OCI-LY7 (cell line): ENCODE measurements at regions not wholly inside any gene's neighbourhood (a gene's known extent, or its start where the extent isn't known, plus 50 kb on each side); places are given as distances from the start of the nearest gene placed in this dataset.
A peak's percentile ranks its signal among the peaks of the same experiment; 100 is the strongest.

Source experiments
- BruUV-seq: library from RNA; stranded (reverse); fragments of 400-500 nt; replicated peaks from 2 replicates; lab custom pipeline; 2021; lab: Mats Ljungman, UMichigan
- CTCF ChIA-PET: fragments of 300-600 bp; sonication (Branson Sonifier 250); formaldehyde crosslinking; loops from one replicate; lab custom pipeline; 2022; ENCODE audit warnings: antibody characterized with exemption; ENCODE audit not compliant: unreplicated experiment; lab: Charles Lee
- POLR2A ChIA-PET: fragments of 300-600 bp; sonication (Branson Sonifier 250); formaldehyde crosslinking; loops from one replicate; lab custom pipeline; 2022; ENCODE audit warnings: antibody characterized with exemption; lab: Charles Lee
- DNase-seq: peaks from one replicate; pipeline ENCODE4 v3.0.0-alpha.2; 2015; ENCODE audit warnings: low spot score
- H2AFZ ChIP-seq: fragments of 200-600 bp; sonication (generic), shearing (Covaris generic); 2 replicates; pipeline ENCODE4 v1.6.1; 2014; ENCODE audit warnings: mild to moderate bottlenecking, antibody characterized with exemption, low read length, moderate library complexity
- H3K27ac ChIP-seq: fragments of 200-600 bp; sonication (generic); 2 replicates; pipeline ENCODE4 v1.5.1; 2014; ENCODE audit warnings: mixed run types, low read depth, mild to moderate bottlenecking, moderate library complexity, low read length, inconsistent platforms; ENCODE audit not compliant: poor library complexity, severe bottlenecking
- H3K36me3 ChIP-seq: fragments of 200-600 bp; sonication (generic); 2 replicates; pipeline ENCODE4 v1.6.1; 2014; ENCODE audit warnings: mild to moderate bottlenecking, antibody characterized with exemption, low read length, moderate library complexity, mixed read lengths; ENCODE audit not compliant: insufficient read depth
- H3K4me1 ChIP-seq: fragments of 200-600 bp; sonication (generic); 2 replicates; pipeline ENCODE4 v1.5.1; 2014; ENCODE audit warnings: mild to moderate bottlenecking, low read length; ENCODE audit not compliant: insufficient read depth, poor library complexity, severe bottlenecking
- H3K4me2 ChIP-seq: fragments of 200-600 bp; sonication (generic); 2 replicates; pipeline ENCODE4 v1.6.1; 2014; ENCODE audit warnings: mild to moderate bottlenecking, low read length
- H3K4me3 ChIP-seq: fragments of 200-600 bp; sonication (generic); 2 replicates; pipeline ENCODE4 v1.5.1; 2014; ENCODE audit warnings: mild to moderate bottlenecking, low read depth, low read length; ENCODE audit not compliant: poor library complexity, severe bottlenecking
- H3K79me2 ChIP-seq: fragments of 200-600 bp; sonication (generic); 2 replicates; pipeline ENCODE4 v1.6.1; 2016; ENCODE audit warnings: low read depth, mild to moderate bottlenecking, low read length, moderate library complexity, mixed read lengths; ENCODE audit not compliant: insufficient read depth
- H3K9me2 ChIP-seq: fragments of 200-600 bp; sonication (generic); 2 replicates; pipeline ENCODE4 v1.6.1; 2016; ENCODE audit warnings: mild to moderate bottlenecking, low read length, mixed read lengths; ENCODE audit not compliant: insufficient read depth
- H3K9me3 ChIP-seq: fragments of 200-600 bp; sonication (generic); 2 replicates; pipeline ENCODE4 v1.6.1; 2014; ENCODE audit warnings: mild to moderate bottlenecking, mixed run types, low read length, mixed read lengths
- H4K20me1 ChIP-seq: fragments of 200-600 bp; sonication (generic); 2 replicates; pipeline ENCODE4 v1.6.1; 2014; ENCODE audit warnings: mild to moderate bottlenecking, antibody characterized with exemption, low read length, moderate library complexity, mixed read lengths; ENCODE audit not compliant: insufficient read depth
- CTCF ChIP-seq: fragments of 200-600 bp; sonication (generic); conservative IDR thresholded peaks from 2 replicates; pipeline ENCODE4 v1.5.1; 2014; ENCODE audit warnings: mild to moderate bottlenecking, antibody characterized with exemption, low read length, moderate library complexity, mixed read lengths
- EZH2phosphoT487 ChIP-seq: fragments of 200-600 bp; sonication (generic); IDR thresholded peaks from 2 replicates; pipeline ENCODE4 v1.6.1; 2018; ENCODE audit warnings: low read depth, borderline replicate concordance, mild to moderate bottlenecking, mixed run types, antibody characterized with exemption, low read length, moderate library complexity, mixed read lengths
- intact Hi-C: fragments of 100-400 bp; cut with micrococcal nuclease; formaldehyde crosslinking; loops from one replicate; pipeline ENCODE4 v1.10.0; 2022; ENCODE audit not compliant: unreplicated experiment

DNA sequence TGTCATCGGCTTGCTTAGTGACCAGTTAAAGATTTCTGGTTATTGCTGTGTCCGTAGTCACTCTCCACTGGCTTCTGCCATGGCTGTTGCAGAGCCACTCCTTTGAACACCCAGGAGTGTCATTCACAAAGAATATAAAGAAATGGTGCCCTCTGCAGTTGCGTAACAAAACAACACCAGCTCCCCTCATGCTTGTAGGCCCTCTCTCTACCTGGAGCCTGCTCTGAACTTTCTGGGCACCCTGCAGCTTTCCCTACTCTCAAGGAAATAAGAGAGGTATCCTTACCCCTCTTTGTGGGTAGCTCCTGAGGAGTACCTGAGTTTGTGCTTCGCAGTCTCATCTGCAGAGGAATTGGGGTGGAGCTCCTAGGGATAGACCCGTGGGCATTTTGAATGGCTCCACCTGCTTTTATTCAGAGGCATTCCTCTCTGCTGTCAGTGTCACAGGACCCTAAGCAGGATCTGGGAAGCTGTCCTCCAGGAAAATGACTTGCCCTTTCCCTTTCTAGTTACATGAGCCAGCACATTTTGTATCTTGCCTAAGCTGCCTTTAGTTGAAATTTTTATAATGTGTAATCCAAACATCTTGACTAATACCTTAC, 97.2 kb upstream of the TMEM260 start:
- Histone ChIP-seq H3K9me3 (no peaks in the 10 kb centered on the region), H3K27ac (no peak overlapping the region), H3K9me2 (no peaks in the 10 kb centered on the region), H4K20me1 (no peaks in the 10 kb centered on the region; the same call in 1 of the 2 replicates), H3K4me3 (no peak overlapping the region), H2AFZ (no peak overlapping the region), H3K4me2 (no peak overlapping the region), H3K79me2 (no peaks in the 10 kb centered on the region), H3K4me1 (no peaks in the 10 kb centered on the region), H3K36me3 (no peaks in the 10 kb centered on the region)
- BruUV-seq = no TSS peak
- CTCF ChIA-PET = no interaction called here
- intact Hi-C loops = no loop called here
- DNase-seq = no peak
- POLR2A ChIA-PET = no interaction called here
- no peak for TF ChIP-seq EZH2phosphoT487
- TF ChIP-seq CTCF = peak; percentile 41

- Histone ChIP-seq H3K79me2 (no peaks in the 10 kb centered on the region), H3K4me1 (no peaks in the 10 kb centered on the region), H4K20me1 (no peaks in the 10 kb centered on the region; the same call in 1 of the 2 replicates), H2AFZ (no peak overlapping the region), H3K36me3 (no peaks in the 10 kb centered on the region), H3K9me3 (no peaks in the 10 kb centered on the region), H3K27ac (no peak overlapping the region), H3K9me2 (no peaks in the 10 kb centered on the region), H3K4me2 (no peak overlapping the region), H3K4me3 (no peak overlapping the region)
- TF ChIP-seq EZH2phosphoT487 (no peak), CTCF (peak; percentile 69)
- no peak for DNase-seq
- POLR2A ChIA-PET = no interaction called here
- BruUV-seq = no TSS peak
- intact Hi-C loops = no loop called here
- CTCF ChIA-PET = interaction anchor here (0.5 to 0.6 kb wide), 2 partner anchors 14 to 836 kb away, joined by 3 read pairs; no protein-coding TSS in a partner anchor
Measured at GRCh38 chr14:56487090-56487667, 92.4 kb upstream of the TMEM260 start.

DNA sequence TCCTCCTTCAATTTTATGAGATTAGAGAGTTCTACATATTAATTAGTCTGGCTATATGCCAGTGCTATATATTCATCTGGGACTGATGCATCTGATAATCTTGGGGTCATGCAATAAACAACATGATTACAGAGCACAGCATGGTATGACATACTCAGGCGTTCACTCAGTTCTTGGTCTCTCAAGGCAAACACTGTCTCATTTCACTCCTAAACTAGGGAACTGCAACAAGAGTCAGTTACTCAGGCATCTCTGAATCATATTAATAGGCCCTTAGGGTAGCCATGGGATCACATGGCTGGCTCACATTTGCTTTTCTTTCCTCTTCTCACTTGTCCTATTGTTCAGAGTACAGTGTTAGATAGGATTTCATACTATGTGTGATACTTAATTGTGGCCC, 91.8 kb upstream of the TMEM260 start:
- no peaks in the 10 kb centered on the region for H3K9me3 ChIP-seq
- no peak overlapping the region for H3K4me3 ChIP-seq
- CTCF ChIA-PET = interaction anchor here (0.6 kb wide), 1 partner anchor 15 kb away, joined by 3 read pairs; no protein-coding TSS in a partner anchor
- H3K79me2 ChIP-seq = no peaks in the 10 kb centered on the region
- no peaks in the 10 kb centered on the region for H3K9me2 ChIP-seq
- H3K27ac ChIP-seq = no peak overlapping the region
- POLR2A ChIA-PET = no interaction called here
- H3K4me1 ChIP-seq = no peaks in the 10 kb centered on the region
- H3K36me3 ChIP-seq = no peaks in the 10 kb centered on the region
- no peak for DNase-seq
- H3K4me2 ChIP-seq = no peak overlapping the region
- TF ChIP-seq EZH2phosphoT487 = no peak
- no peak for TF ChIP-seq CTCF
- no peaks in the 10 kb centered on the region; the same call in 1 of the 2 replicates for H4K20me1 ChIP-seq
- H2AFZ ChIP-seq = no peak overlapping the region
- no TSS peak for BruUV-seq
- intact Hi-C loops = no loop called here
